ENCODE measurements at regions not wholly inside any gene's neighbourhood (a gene's known extent, or its start where the extent isn't known, plus 50 kb on each side); places are given as distances from the start of the nearest gene placed in this dataset.

- no peaks in the 10 kb centered on the region for H3K36me3 ChIP-seq
- intact Hi-C loops (cut with DNase I; ENCODE audit: low total_unique reads) = no loop called here
- H3K27me3 ChIP-seq = peaks cover 5% of the 10 kb centered on the region
- H3K27ac ChIP-seq = no peak overlapping the region
- H3K9me3 ChIP-seq = no peaks in the 10 kb centered on the region
- no peak overlapping the region for H3K4me3 ChIP-seq
- H3K4me1 ChIP-seq = no peaks in the 10 kb centered on the region
- TF ChIP-seq POLR2A (IDR thresholded peaks at IDR 0.05) (no peak), EP300 (IDR thresholded peaks at IDR 0.05; ENCODE audit: low read depth) (no peak), CTCF (IDR thresholded peaks at IDR 0.05) (no peak), POLR2AphosphoS5 (IDR thresholded peaks at IDR 0.05) (no peak)
- in situ Hi-C loops (cut with MboI; ENCODE audit: low pct_ligation_motif_present in 1 of 4, low pct_unique_long_range_greater_than_20kb in 1 of 4, low sequenced_read_pairs in 3 of 4) = no loop called here
- WGBS, 2 donors (ENCODE audit: low coverage in 1 of 2) = 75% methylated on average over 4 of the region's 4 CpGs; no CpG with 5 or more reads in 1 of the 2 donors
- no peak for DNase-seq
Observed at GRCh38 chr10:33524966-33525365, 190.5 kb upstream of the NRP1 start.

DNA sequence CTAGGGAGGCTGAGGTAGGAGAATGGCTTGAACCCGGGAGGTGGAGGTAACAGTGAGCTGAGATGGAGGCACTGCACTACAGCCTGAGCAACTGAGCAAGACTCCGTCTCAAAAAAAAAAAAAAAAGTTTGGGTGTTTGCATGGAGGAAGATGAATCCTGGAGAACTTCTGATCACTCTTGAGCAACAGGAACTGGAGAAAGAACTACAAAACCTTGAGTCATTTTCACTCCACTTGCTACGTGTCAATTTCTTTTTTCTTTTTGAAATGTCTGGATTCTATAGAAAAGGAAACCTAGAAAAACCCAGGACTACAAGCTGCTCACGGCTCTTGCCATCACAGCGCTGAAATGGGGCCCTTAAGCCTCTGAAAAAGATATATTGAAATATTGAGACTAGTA lies 189.6 kb upstream of the NRP1 start:
- WGBS, 2 donors (ENCODE audit: low coverage in 1 of 2) = 85 to 91% methylated on average over 5 of the region's 5 CpGs
- in situ Hi-C loops (cut with MboI; ENCODE audit: low pct_ligation_motif_present in 1 of 4, low pct_unique_long_range_greater_than_20kb in 1 of 4, low sequenced_read_pairs in 3 of 4) = no loop called here

GRCh38 chr10:33523236-33523792 lies 188.8 kb upstream of the NRP1 start:
- Histone ChIP-seq H3K27ac (no peak overlapping the region), H3K36me3 (no peaks in the 10 kb centered on the region), H3K27me3 (peaks cover 5% of the 10 kb centered on the region), H3K4me3 (no peak overlapping the region), H3K9me3 (no peaks in the 10 kb centered on the region), H3K4me1 (no peaks in the 10 kb centered on the region)
- TF ChIP-seq POLR2AphosphoS5 (IDR thresholded peaks at IDR 0.05) = no peak
- TF ChIP-seq CTCF (IDR thresholded peaks at IDR 0.05) = no peak
- no peak for TF ChIP-seq EP300 (IDR thresholded peaks at IDR 0.05; ENCODE audit: low read depth)
- no peak for TF ChIP-seq POLR2A (IDR thresholded peaks at IDR 0.05)
- WGBS, 2 donors (ENCODE audit: low coverage in 1 of 2) = 83 to 90% methylated on average over 1 to 6 of the region's 6 CpGs
- intact Hi-C loops (cut with DNase I; ENCODE audit: low total_unique reads) (no loop called here), in situ Hi-C loops (cut with MboI; ENCODE audit: low pct_ligation_motif_present in 1 of 4, low pct_unique_long_range_greater_than_20kb in 1 of 4, low sequenced_read_pairs in 3 of 4) (no loop called here)
- DNase-seq = no peak

More for the DNA sequence above, 189.6 kb upstream of the NRP1 start:
- Histone ChIP-seq H3K4me3 (no peak overlapping the region), H3K27ac (no peak overlapping the region), H3K27me3 (peaks cover 5% of the 10 kb centered on the region), H3K4me1 (no peaks in the 10 kb centered on the region), H3K36me3 (no peaks in the 10 kb centered on the region), H3K9me3 (no peaks in the 10 kb centered on the region)
- no peak for DNase-seq
- intact Hi-C loops (cut with DNase I; ENCODE audit: low total_unique reads) = no loop called here
- TF ChIP-seq EP300 (IDR thresholded peaks at IDR 0.05; ENCODE audit: low read depth) (no peak), POLR2AphosphoS5 (IDR thresholded peaks at IDR 0.05) (no peak), POLR2A (IDR thresholded peaks at IDR 0.05) (no peak), CTCF (IDR thresholded peaks at IDR 0.05) (no peak)

DNA sequence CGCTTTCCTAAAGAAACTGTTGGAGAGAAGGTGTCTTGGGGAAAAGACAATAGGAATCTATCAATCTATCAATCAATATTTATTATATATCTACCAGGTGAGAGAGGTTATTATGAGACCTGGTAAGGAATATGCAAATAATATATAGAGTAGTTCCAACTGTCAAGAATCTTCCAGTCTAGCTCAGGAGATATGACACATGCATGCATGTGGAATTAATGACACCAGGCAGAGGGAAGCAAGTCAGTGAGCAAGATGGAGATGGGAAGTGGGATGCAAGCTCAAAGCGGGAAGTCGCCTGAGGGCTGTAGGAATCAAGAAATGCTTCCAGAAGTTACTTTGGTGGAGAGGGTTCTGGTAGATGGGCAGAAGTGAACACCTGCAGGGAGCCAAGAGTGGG lies 187.4 kb upstream of the NRP1 start:
- no peak overlapping the region for H3K4me3 ChIP-seq
- H3K9me3 ChIP-seq = no peaks in the 10 kb centered on the region
- DNase-seq = no peak
- TF ChIP-seq POLR2A (IDR thresholded peaks at IDR 0.05) (no peak), CTCF (IDR thresholded peaks at IDR 0.05) (no peak), EP300 (IDR thresholded peaks at IDR 0.05; ENCODE audit: low read depth) (no peak)
- H3K27ac ChIP-seq = no peak overlapping the region
- in situ Hi-C loops (cut with MboI; ENCODE audit: low pct_ligation_motif_present in 1 of 4, low pct_unique_long_range_greater_than_20kb in 1 of 4, low sequenced_read_pairs in 3 of 4) (no loop called here), intact Hi-C loops (cut with DNase I; ENCODE audit: low total_unique reads) (no loop called here)
- peaks cover 5% of the 10 kb centered on the region for H3K27me3 ChIP-seq
- H3K36me3 ChIP-seq = no peaks in the 10 kb centered on the region
- no peaks in the 10 kb centered on the region for H3K4me1 ChIP-seq
- 83 to 88% methylated on average over 1 to 3 of the region's 3 CpGs for WGBS, 2 donors (ENCODE audit: low coverage in 1 of 2)
